A549 (cell line): ENCODE measurements at regions not wholly inside any gene's neighbourhood (a gene's known extent, or its start where the extent isn't known, plus 50 kb on each side); places are given as distances from the start of the nearest gene placed in this dataset.
A peak's percentile ranks its signal among the peaks of the same experiment; 100 is the strongest.

Source experiments
- ATAC-seq, 2 experiments: fragments of 200-7000 bp in 1 of 2; fragments of >200 bp in 1 of 2; cut with Nextera tagmentation in 1 of 2; cut with Tn5 transposase in 1 of 2; 3 replicates each; pipeline versions ENCODE4 v1.8.0 to v1.9.1; 2018 to 2020; ENCODE audit warnings: mild to moderate bottlenecking in 1 of 2, moderate library complexity in 1 of 2
- CTCF ChIA-PET: fragments of 300-600 bp; sonication (Branson Sonifier 250); formaldehyde crosslinking; extraction: SDS; loops from one replicate; lab custom pipeline; 2021; ENCODE audit warnings: antibody characterized with exemption, inconsistent platforms; lab: Yijun Ruan, JAX
- POLR2A ChIA-PET: fragments of 350-600 bp; formaldehyde crosslinking; extraction: SDS; loops from one replicate; lab custom pipeline; 2021; ENCODE audit warnings: antibody characterized with exemption, inconsistent platforms; lab: Yijun Ruan, JAX
- DNase-seq, 2 experiments: peaks; one replicate each; pipeline versions ENCODE4 v3.0.0 to v3.0.0-alpha.2; 2011 to 2016; ENCODE audit warnings: low read depth in 1 of 2, low spot score in 1 of 2
- FAIRE-seq: peaks from 2 replicates; lab custom pipeline; 2011; peaks lifted over from hg19 to GRCh38; lab: Jason Lieb, UNC
- H3K27ac ChIP-seq, 2 experiments: fragments of >200 bp; sonication (Bioruptor Twin); formaldehyde crosslinking; 3 replicates each; pipeline ENCODE4 v1.5.1; 2016 to 2017
- H3K4me1 ChIP-seq: fragments of >200 bp; sonication (Bioruptor Twin); formaldehyde crosslinking; 3 replicates; pipeline ENCODE4 v1.6.1; 2016
- H3K4me2 ChIP-seq: fragments of >200 bp; sonication (Bioruptor Twin); formaldehyde crosslinking; 3 replicates; pipeline ENCODE4 v1.6.1; 2016
- H3K4me3 ChIP-seq: fragments of >200 bp; sonication (Bioruptor Twin); formaldehyde crosslinking; 3 replicates; pipeline ENCODE4 v1.5.1; 2016
- H3K9me3 ChIP-seq: fragments of >200 bp; sonication (Bioruptor Twin); formaldehyde crosslinking; 3 replicates; pipeline ENCODE4 v1.6.1; 2016
- ELK1 ChIP-seq: fragments of 150-350 bp; IDR thresholded peaks from 2 replicates; pipeline ENCODE4 v1.6.1; 2014; ENCODE audit warnings: low read depth, mild to moderate bottlenecking, low read length
- EP300 ChIP-seq, 2 experiments: fragments of >200 bp; sonication (Bioruptor Twin); formaldehyde crosslinking; IDR thresholded peaks; 2 replicates in 1 of 2; 3 replicates in 1 of 2; pipeline ENCODE4 v1.6.1; 2016 to 2017
- FOSB ChIP-seq: fragments of 250-450 bp; sonication (Bioruptor Pico); IDR thresholded peaks from 2 replicates; pipeline ENCODE4 v1.5.0; 2020; ENCODE audit warnings: mild to moderate bottlenecking, moderate library complexity
- HMGXB4 ChIP-seq: fragments of 250-450 bp; sonication (Bioruptor Pico); IDR thresholded peaks from 2 replicates; pipeline ENCODE4 v1.5.0; 2021; ENCODE audit warnings: mild to moderate bottlenecking, moderate library complexity, borderline replicate concordance
- HOXB5 ChIP-seq: fragments of 250-450 bp; sonication (Bioruptor Pico); IDR thresholded peaks from 2 replicates; pipeline ENCODE4 v1.5.0; 2020; ENCODE audit warnings: mild to moderate bottlenecking, moderate library complexity
- JUN ChIP-seq, 2 experiments: fragments of >200 bp; sonication (Bioruptor Twin); formaldehyde crosslinking; IDR thresholded peaks; 2 replicates in 1 of 2; 3 replicates in 1 of 2; pipeline ENCODE4 v1.6.1; 2016 to 2017
- JUNB ChIP-seq: fragments of >200 bp; sonication (Bioruptor Twin); formaldehyde crosslinking; IDR thresholded peaks from 2 replicates; pipeline ENCODE4 v1.6.1; 2016
- KDM1A ChIP-seq: fragments of 200-600 bp; sonication (generic); IDR thresholded peaks from 2 replicates; pipeline ENCODE4 v1.6.1; 2016; ENCODE audit warnings: low read depth, mild to moderate bottlenecking
- NFE2L2 ChIP-seq: fragments of 150-350 bp; conservative IDR thresholded peaks from 2 replicates; pipeline ENCODE4 v1.6.1; 2014; ENCODE audit warnings: low read length
- REST ChIP-seq: fragments of 200-600 bp; sonication (generic); IDR thresholded peaks from 2 replicates; pipeline ENCODE4 v1.6.1; 2016; ENCODE audit warnings: antibody characterized with exemption, mild to moderate bottlenecking, moderate library complexity
- RFX5 ChIP-seq: fragments of 450-650 bp; IDR thresholded peaks from 2 replicates; pipeline ENCODE4 v1.7.1; 2014; ENCODE audit warnings: antibody characterized with exemption, mild to moderate bottlenecking, moderate library complexity
- SMC3 ChIP-seq: fragments of >200 bp; sonication (Bioruptor Twin); formaldehyde crosslinking; IDR thresholded peaks from 3 replicates; pipeline ENCODE4 v1.6.1; 2018; ENCODE audit warnings: inconsistent platforms
- SREBF2 ChIP-seq: fragments of 450-650 bp; IDR thresholded peaks from 2 replicates; pipeline ENCODE4 v1.6.1; 2014; ENCODE audit warnings: mild to moderate bottlenecking, moderate library complexity
- TFCP2L1 ChIP-seq: fragments of 250-450 bp; sonication (Bioruptor Pico); IDR thresholded peaks from 2 replicates; pipeline ENCODE4 v1.5.0; 2021; ENCODE audit warnings: mild to moderate bottlenecking
- TP53 ChIP-seq: fragments of 250-450 bp; sonication (Bioruptor Pico); IDR thresholded peaks from 2 replicates; pipeline ENCODE4 v1.5.0; 2021; ENCODE audit warnings: mild to moderate bottlenecking, moderate library complexity
- USF2 ChIP-seq: fragments of 450-650 bp; IDR thresholded peaks from 2 replicates; pipeline ENCODE4 v1.6.1; 2014; ENCODE audit warnings: antibody characterized with exemption
- ZC3H11A ChIP-seq: fragments of 450-650 bp; IDR thresholded peaks from 2 replicates; pipeline ENCODE4 v1.6.1; 2014; ENCODE audit warnings: antibody characterized with exemption, mild to moderate bottlenecking
- ZNF302 ChIP-seq: fragments of 250-450 bp; sonication (Bioruptor Pico); IDR thresholded peaks from 2 replicates; pipeline ENCODE4 v1.9.0; 2021; ENCODE audit warnings: inconsistent platforms, mild to moderate bottlenecking, moderate library complexity
- WGBS: methylation state at CpG from one replicate; pipeline ENCODE4 v1.1.6; 2017; ENCODE audit errors: missing lambda C conversion rate; 5-methylcytosine and 5-hydroxymethylcytosine counted together

GRCh38 chr16:5438591-5438990 lies 341.0 kb upstream of the EEF2KMT start:
- ATAC-seq, result no peak
- CTCF ChIA-PET, result interaction anchor here (1.4 kb wide), 1 partner anchor 178 kb away, joined by 3 read pairs; no protein-coding TSS in a partner anchor

GRCh38 chr16:5433587-5433986 lies 336.0 kb upstream of the EEF2KMT start:
- H3K4me1 ChIP-seq, result no peaks in the 10 kb centered on the region
- no peak overlapping the region for H3K4me3 ChIP-seq
- no peak overlapping the region for H3K27ac ChIP-seq
- TF ChIP-seq ELK1, result no peak
- TF ChIP-seq SREBF2, result no peak
- TF ChIP-seq NFE2L2, result no peak
- no peak for TF ChIP-seq USF2
- no peak for TF ChIP-seq ZC3H11A
- TF ChIP-seq EP300 (IDR thresholded peaks at IDR 0.05), result no peak
- no peak for TF ChIP-seq HMGXB4 (CRISPR knock-in tag)
- TF ChIP-seq JUN (IDR thresholded peaks at IDR 0.05), result no peak
- no peak for TF ChIP-seq RFX5
- TF ChIP-seq TP53, result no peak
- no peak for TF ChIP-seq JUNB
- TF ChIP-seq ZNF302, result no peak
- TF ChIP-seq SMC3, result no peak
- no peak for TF ChIP-seq TFCP2L1 (CRISPR knock-in tag)
- TF ChIP-seq HOXB5 (CRISPR knock-in tag), result no peak
- no peak for TF ChIP-seq REST
- no peak for TF ChIP-seq KDM1A
- FAIRE-seq, result no peak
- no peak overlapping the region for H3K4me2 ChIP-seq
- DNase-seq, result no peak
- no peak for ATAC-seq
- WGBS, result 5% methylated on average over 10 of the region's 10 CpGs
- no peaks in the 10 kb centered on the region for H3K9me3 ChIP-seq
- ChIA-PET POLR2A (no interaction called here), CTCF (no interaction called here)

More at GRCh38 chr16:5438591-5438990, 341.0 kb upstream of the EEF2KMT start:
- H3K27ac ChIP-seq, result no peak overlapping the region
- 2% methylated on average over 7 of the region's 7 CpGs for WGBS
- DNase-seq (no peak), FAIRE-seq (no peak)
- H3K4me1 ChIP-seq, result no peaks in the 10 kb centered on the region
- no peak for TF ChIP-seq FOSB
- 0 out of 2 replicates have a peak, but pooled peaks have one; percentile 14 for TF ChIP-seq USF2
- no peak overlapping the region for H3K4me3 ChIP-seq
- no peak overlapping the region for H3K4me2 ChIP-seq
- no peaks in the 10 kb centered on the region for H3K9me3 ChIP-seq
- POLR2A ChIA-PET, result no interaction called here
